NCI-H146 (cell line): ENCODE measurements at regions not wholly inside any gene's neighbourhood (a gene's known extent, or its start where the extent isn't known, plus 50 kb on each side); places are given as distances from the start of the nearest gene placed in this dataset.
A peak's percentile ranks its signal among the peaks of the same experiment; 100 is the strongest.
"Not testable (repeated sequence)": the region's sequence is repeated elsewhere in the genome, so short reads cannot be mapped to it uniquely, and the experiment has no call there.

Experiments
- DNase-seq: peaks from one replicate; lab custom pipeline; 2025; lab: John Stamatoyannopoulos, UW

GRCh38 chr4:3866813-3867129 lies 100.6 kb downstream of the ADRA2C start:
- no peak for DNase-seq

- DNase-seq = no peak
These were observed 101.4 kb downstream of the ADRA2C start for GRCh38 chr4:3867403-3868100.

GRCh38 chr4:3868211-3869173 lies 102.3 kb downstream of the ADRA2C start:
- no peak for DNase-seq

- no peak for DNase-seq
These were observed 103.0 kb downstream of the ADRA2C start for GRCh38 chr4:3869174-3869572.

- no peak for DNase-seq
These were observed 103.7 kb downstream of the ADRA2C start for GRCh38 chr4:3869661-3870566.

- DNase-seq = no peak
These were observed 104.4 kb downstream of the ADRA2C start for GRCh38 chr4:3870567-3870962.

GRCh38 chr4:3871181-3871852 lies 105.1 kb downstream of the ADRA2C start:
- peak; percentile 17 for DNase-seq

- no peak for DNase-seq
These were observed 106.0 kb downstream of the ADRA2C start for GRCh38 chr4:3871881-3872833.

GRCh38 chr4:3872834-3873313 lies 106.7 kb downstream of the ADRA2C start:
- DNase-seq = no peak

- DNase-seq = no peak
These were observed 107.3 kb downstream of the ADRA2C start for GRCh38 chr4:3873408-3874027.

- DNase-seq = no peak
These were observed 107.8 kb downstream of the ADRA2C start for GRCh38 chr4:3874028-3874415.

GRCh38 chr4:3874525-3875110 lies 108.4 kb downstream of the ADRA2C start:
- no peak for DNase-seq

- no peak for DNase-seq
These were observed 109.3 kb downstream of the ADRA2C start for GRCh38 chr4:3875466-3875865.

- not testable (repeated sequence) for DNase-seq
These were observed 110.1 kb downstream of the ADRA2C start for GRCh38 chr4:3876057-3876845.

GRCh38 chr4:3877236-3877635 lies 111.1 kb downstream of the ADRA2C start:
- no peak for DNase-seq

- no peak for DNase-seq
These were observed 111.7 kb downstream of the ADRA2C start for GRCh38 chr4:3877868-3878267.

GRCh38 chr4:3878678-3879077 lies 112.5 kb downstream of the ADRA2C start:
- DNase-seq = no peak

GRCh38 chr4:3879681-3880614 lies 113.8 kb downstream of the ADRA2C start:
- no peak for DNase-seq
